Right atrium auricular region (tissue), 2 donors: ENCODE measurements at regions not wholly inside any gene's neighbourhood (a gene's known extent, or its start where the extent isn't known, plus 50 kb on each side); places are given as distances from the start of the nearest gene placed in this dataset.
"Not testable (repeated sequence)": the region's sequence is repeated elsewhere in the genome, so short reads cannot be mapped to it uniquely, and the experiment has no call there.

Experiments used
- DNase-seq: peaks from one replicate; pipeline ENCODE4 v3.0.0-alpha.2; 2019; ENCODE audit warnings: low spot score
- H3K27ac ChIP-seq, 2 donors: fragments of 200-600 bp; sonication (generic); 1 replicate in 1 of 2; 2 replicates in 1 of 2; pipeline ENCODE4 v1.5.1; 2016 to 2019
- H3K27me3 ChIP-seq, 2 donors: fragments of 200-600 bp; sonication (generic); one replicate each; pipeline versions ENCODE4 v1.5.1 to v1.6.0; 2017 to 2019
- H3K36me3 ChIP-seq: fragments of 200-600 bp; sonication (generic); one replicate; pipeline ENCODE4 v1.5.1; 2016
- H3K4me1 ChIP-seq, 2 donors: fragments of 200-600 bp; sonication (generic); one replicate each; pipeline versions ENCODE4 v1.5.1 to v1.6.0; 2017 to 2019
- H3K4me3 ChIP-seq, 2 donors: fragments of 200-600 bp; sonication (generic); 1 replicate in 1 of 2; 2 replicates in 1 of 2; pipeline ENCODE4 v1.5.1; 2017 to 2019; ENCODE audit warnings: mild to moderate bottlenecking in 1 of 2, moderate library complexity in 1 of 2
- H3K9me3 ChIP-seq, 2 donors: fragments of 200-600 bp; sonication (generic); one replicate each; pipeline ENCODE4 v1.5.1; 2019
- TF ChIP-seq, protein P1 (sequence below), 2 donors: fragments of 200-600 bp; sonication (generic); IDR thresholded peaks; one replicate each; pipeline ENCODE4 v1.5.1; 2019; ENCODE audit warnings: antibody characterized with exemption in 2 of 2

DNA sequence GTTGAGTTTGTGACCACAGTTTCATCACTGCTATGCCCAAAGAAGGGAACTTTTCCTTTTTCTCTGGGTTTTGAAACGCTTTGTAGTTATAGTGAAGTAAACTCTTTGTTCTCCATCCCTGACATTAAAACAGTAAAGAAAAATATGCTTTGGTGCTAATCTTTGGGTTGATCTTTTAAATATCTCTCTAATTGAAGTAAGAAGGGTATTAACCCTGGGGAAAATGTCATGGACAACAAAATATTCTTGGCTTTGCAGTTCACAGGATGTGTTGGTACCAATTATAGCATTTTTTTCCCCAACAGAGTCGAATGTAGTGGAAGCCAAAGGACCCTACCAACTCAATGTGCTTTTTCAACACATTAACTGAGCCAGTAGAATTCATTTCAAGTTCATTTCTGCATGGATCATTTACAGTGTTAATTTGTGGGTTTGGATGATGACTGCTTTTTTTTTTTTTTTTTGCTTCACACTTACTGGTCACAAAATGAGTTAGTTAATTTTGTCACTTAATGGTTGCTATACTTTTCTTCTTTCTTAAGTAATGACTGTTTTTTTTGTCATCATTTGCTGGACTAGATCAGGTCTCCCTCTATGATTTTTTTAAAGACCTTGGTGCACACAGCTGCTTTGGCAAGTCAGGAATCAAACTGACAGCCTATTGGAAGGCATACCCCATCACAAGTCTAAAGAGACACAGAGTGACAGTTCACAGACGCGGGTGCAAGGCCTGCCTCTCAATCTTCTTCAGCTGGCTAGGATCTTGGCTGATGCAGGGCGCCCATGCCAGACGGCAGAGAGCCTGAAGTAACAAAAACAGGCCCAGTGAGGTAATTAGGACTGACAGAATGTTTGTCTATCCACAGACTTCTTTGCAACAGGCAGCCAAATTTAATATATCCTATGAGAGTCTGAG is 98.8 kb upstream of the MMADHC start:
- no peaks in the 10 kb centered on the region for H3K27me3 ChIP-seq
- DNase-seq, result no peak
- H3K27ac ChIP-seq, result no peak overlapping the region

DNA sequence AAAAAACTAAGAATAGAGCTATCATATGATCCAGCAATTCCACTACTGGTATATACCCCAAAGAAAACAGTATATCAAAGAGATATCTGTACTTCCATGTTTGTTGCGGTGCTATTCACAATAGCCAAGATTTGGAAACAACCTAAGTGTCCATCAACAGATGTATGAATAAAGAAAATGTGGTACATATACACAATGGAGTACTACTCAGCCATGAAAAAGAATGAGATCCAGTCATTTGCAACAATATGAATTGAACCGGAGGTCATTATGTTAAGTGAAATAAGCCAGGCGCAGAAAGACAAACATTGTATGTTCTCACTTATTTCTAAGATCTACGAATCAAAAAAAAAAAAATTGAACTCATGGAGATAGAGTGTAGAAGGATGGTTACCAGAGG is 97.8 kb upstream of the MMADHC start:
- H3K4me3 ChIP-seq, H3K4me1 ChIP-seq, DNase-seq, H3K9me3 ChIP-seq, H3K27me3 ChIP-seq, H3K36me3 ChIP-seq, H3K27ac ChIP-seq: not testable (repeated sequence)

More for the DNA sequence above, 98.8 kb upstream of the MMADHC start:
- H3K4me1 ChIP-seq, result no peaks in the 10 kb centered on the region
- TF ChIP-seq, protein P1, sequence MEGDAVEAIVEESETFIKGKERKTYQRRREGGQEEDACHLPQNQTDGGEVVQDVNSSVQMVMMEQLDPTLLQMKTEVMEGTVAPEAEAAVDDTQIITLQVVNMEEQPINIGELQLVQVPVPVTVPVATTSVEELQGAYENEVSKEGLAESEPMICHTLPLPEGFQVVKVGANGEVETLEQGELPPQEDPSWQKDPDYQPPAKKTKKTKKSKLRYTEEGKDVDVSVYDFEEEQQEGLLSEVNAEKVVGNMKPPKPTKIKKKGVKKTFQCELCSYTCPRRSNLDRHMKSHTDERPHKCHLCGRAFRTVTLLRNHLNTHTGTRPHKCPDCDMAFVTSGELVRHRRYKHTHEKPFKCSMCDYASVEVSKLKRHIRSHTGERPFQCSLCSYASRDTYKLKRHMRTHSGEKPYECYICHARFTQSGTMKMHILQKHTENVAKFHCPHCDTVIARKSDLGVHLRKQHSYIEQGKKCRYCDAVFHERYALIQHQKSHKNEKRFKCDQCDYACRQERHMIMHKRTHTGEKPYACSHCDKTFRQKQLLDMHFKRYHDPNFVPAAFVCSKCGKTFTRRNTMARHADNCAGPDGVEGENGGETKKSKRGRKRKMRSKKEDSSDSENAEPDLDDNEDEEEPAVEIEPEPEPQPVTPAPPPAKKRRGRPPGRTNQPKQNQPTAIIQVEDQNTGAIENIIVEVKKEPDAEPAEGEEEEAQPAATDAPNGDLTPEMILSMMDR (IDR thresholded peaks at IDR 0.05), result no peak
- H3K4me3 ChIP-seq, result no peak overlapping the region
- no peaks in the 10 kb centered on the region for H3K9me3 ChIP-seq
- H3K36me3 ChIP-seq, result no peaks in the 10 kb centered on the region

DNA sequence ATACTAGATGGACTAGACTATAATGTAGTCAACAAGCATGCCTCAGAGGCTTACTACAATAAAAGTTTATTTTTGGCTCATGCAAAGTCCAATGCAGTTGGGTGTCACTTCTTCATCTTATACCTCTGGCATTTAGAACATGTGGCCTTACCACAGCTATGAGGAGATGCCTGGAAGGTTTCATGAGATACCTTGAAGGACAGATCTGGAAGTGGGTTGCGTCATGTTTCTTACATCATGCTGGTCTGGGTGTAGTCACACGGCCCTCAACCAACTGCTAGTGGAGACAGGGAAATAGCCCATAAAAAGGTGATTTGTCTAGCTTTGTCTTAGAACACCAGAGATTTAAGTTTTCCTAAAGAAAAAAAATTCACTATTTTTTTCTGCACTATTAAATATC is 91.7 kb upstream of the MMADHC start:
- Histone ChIP-seq H3K4me3 (no peak overlapping the region), H3K9me3 (no peaks in the 10 kb centered on the region), H3K27ac (no peak overlapping the region), H3K36me3 (no peaks in the 10 kb centered on the region), H3K4me1 (no peaks in the 10 kb centered on the region), H3K27me3 (no peaks in the 10 kb centered on the region)
- no peak for DNase-seq
- TF ChIP-seq, protein P1 (IDR thresholded peaks at IDR 0.05), result no peak

DNA sequence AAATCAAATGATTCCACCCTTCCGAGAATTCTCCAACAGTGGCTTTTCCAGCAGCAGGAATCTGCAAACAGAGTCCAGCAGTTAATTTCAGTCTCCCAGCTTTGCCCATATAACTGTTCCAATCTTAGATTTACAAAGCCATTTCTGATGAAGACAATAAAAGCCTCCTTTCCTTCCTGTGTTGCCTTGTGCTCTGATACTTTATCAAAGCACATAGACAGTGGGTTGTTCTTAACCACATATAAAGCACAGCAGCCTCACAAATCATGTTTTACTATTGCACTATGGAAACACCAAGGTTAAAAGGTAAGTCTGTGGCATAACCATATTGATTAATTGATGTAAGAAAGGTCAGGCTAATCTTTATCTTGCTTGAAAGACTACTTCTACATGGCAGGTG is 89.8 kb upstream of the MMADHC start:
- Histone ChIP-seq H3K36me3 (no peaks in the 10 kb centered on the region), H3K9me3 (no peaks in the 10 kb centered on the region), H3K4me3 (no peak overlapping the region), H3K27me3 (no peaks in the 10 kb centered on the region), H3K27ac (no peak overlapping the region), H3K4me1 (no peaks in the 10 kb centered on the region)
- TF ChIP-seq, protein P1 (IDR thresholded peaks at IDR 0.05), result no peak
- DNase-seq, result no peak

DNA sequence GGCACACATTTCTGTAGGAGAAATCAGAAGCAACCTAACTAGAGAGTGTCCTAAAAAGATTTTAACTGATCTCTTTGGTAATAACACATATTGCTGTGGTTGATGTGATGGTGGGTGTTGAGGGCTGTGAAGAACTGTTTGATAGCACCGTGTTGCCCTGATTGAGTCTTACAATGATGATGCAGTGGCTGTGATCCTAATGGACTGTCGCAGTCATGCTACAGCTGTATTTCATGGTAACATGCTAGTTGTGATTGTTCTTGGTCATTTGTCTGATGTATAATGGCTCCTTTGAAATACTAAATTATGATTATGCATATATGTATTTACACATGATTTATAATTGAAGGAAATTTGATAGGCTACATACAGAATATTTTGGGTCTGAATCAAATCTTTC is 82.5 kb upstream of the MMADHC start:
- Histone ChIP-seq H3K27me3 (no peaks in the 10 kb centered on the region), H3K27ac (no peak overlapping the region), H3K4me3 (no peak overlapping the region), H3K4me1 (no peaks in the 10 kb centered on the region), H3K36me3 (no peaks in the 10 kb centered on the region), H3K9me3 (no peaks in the 10 kb centered on the region)
- TF ChIP-seq, protein P1 (IDR thresholded peaks at IDR 0.05), result no peak
- no peak for DNase-seq

DNA sequence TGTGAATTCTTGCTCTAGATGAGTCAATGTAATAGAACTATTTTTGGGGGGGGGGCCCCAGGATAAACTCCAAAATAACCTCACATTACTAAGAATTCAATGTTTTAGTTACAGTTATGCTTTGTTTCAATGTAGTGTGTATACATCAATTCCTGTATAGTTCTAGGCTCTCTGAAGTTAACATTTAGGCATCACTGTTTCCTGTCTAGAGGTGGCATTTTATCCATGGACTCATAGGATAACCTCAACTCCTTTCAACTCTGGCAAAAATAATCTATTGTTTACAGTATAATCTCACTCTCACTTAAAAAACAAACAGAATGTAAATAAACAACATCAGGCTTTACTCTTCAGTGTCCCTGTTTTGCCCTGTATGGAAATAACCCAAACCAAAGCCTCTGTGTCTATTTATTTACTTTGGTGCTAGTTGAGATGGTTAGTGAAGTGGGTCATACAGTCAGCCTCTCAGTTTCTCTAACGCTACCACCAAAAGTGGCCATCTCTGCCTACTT is 79.3 kb upstream of the MMADHC start:
- TF ChIP-seq, protein P1 (IDR thresholded peaks at IDR 0.05), result no peak

More for the DNA sequence above, 79.3 kb upstream of the MMADHC start:
- H3K36me3 ChIP-seq, result no peaks in the 10 kb centered on the region
- no peak overlapping the region for H3K27ac ChIP-seq
- no peaks in the 10 kb centered on the region for H3K27me3 ChIP-seq
- H3K4me3 ChIP-seq, result no peak overlapping the region
- DNase-seq, result no peak
- no peaks in the 10 kb centered on the region for H3K9me3 ChIP-seq
- no peaks in the 10 kb centered on the region for H3K4me1 ChIP-seq
